NCI-H82 treated with DMSO at 0.1 percent for 48 hours (cell line): ENCODE measurements at regions not wholly inside any gene's neighbourhood (a gene's known extent, or its start where the extent isn't known, plus 50 kb on each side); places are given as distances from the start of the nearest gene placed in this dataset.

Experiments used
- DNase-seq: peaks from one replicate; lab custom pipeline; 2025; ENCODE audit not compliant: unreplicated experiment; lab: John Stamatoyannopoulos, UW

DNA sequence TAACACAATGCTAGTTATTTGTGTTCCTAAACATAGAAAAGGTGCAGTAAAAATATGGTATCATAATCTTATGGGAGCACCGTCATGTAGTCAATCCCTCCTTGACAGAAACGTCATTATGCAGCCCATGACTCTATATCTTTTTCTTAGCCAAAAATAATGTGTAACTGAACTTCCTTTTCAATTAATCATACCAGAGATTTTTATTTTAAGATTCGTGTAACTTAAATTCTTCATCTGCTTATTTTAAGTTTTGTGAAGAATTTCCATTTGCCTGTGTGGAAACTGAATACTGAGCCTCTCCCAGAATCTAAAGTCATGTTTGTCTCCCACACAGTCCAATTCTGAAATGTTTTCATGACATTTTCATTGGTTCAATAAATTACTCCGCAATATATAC, 699.1 kb downstream of the KCNA4 start:
- no peak for DNase-seq

DNA sequence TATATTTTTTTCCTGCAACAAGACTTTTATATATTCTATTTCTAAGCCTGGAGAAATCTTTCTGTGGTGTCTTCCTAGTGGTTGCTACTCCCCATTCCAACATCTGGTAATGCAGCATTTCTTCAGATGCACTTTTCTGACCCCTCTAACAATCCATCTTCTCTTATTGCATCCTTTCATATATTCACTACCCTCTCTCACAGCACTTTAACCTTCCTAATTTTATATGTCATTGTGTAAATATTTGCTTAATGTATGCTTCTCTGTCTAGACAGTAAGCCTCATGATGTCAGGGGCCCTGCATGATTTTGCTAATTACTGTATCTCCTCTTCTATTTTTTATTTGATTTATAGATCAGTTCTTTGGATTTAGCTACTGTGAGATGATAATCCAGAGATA, 701.6 kb downstream of the KCNA4 start:
- no peak for DNase-seq

DNA sequence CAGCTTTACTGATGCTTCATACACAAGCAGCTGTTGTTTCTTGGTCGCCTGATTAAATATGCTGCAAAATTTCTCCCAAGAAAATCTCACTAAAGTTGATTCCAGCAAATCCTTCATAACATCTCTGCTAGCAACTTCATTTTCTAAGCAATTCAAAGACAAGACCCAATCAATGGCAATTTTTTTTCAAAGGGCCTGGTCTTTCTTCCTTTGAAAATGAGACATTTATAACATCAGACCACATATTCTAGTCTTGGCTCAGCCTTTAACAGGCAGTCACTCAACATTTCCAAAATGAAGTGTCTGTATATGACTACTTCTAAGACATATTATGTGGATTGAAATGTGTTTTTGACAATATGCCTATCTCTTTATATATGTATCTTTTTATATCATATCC, 702.6 kb downstream of the KCNA4 start:
- DNase-seq = no peak

DNA sequence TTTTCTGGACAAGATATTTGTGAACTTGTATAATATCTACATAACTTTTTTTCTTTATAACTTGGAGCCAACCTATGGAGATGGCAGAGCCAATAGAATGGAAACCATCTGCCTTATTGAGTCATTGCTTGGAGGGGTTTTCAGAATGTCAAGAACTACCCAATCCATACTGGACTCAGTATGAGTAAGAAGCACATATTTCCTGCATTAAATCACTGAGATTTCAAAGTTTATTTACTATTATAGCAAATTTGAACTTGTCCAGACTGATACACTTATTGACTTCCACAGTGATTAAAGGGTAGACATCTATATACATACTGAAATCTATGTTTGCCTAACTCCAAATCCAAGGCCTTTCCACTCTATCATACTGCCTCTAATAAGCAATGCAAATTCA, 704.0 kb downstream of the KCNA4 start:
- no peak for DNase-seq

DNA sequence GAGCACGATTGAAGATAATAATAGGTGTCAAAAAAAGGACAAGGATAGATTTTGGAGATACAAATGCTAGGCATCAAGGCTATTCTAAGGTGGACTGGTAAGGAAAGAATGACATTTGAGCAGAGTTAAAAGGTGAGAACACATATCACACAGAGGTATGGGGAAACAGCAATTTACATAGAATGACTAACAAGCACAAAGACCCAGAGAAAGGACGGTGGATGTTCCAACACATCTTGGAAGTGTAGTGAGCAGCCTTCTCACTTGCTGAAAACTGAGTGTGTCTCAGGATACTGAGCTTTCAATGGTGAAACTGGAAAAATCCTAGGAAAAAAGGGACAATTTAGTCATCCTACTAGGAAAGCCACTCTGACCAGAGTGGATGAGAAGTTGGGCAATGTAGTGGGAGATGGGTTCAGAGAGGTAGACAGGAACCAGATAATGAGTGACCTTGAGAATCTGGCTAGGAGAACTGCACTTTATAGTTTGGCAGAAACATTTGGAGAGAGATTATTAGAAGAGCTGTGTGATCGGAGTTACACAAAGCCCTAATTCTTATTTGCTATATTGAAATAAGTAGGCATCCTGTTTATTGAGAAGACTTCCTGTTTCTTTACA, 706.0 kb downstream of the KCNA4 start:
- no peak for DNase-seq

DNA sequence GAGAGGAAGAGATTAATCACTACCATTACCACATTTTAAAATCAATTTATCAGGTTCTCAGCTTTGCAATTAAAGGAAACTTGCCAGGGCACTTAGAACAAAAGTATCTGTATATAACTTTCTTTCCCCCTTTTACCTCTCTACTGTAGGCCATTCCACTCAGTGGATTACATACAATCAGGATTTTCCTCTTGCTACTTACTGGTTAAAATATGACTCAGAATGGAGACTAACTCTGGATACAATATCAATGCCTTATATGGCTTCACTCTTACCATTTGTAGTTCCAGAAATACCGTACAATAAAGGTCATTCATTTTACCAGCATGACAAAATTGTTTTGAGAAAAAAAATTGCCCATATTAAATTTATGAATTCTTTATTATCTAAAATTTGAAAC, 706.8 kb downstream of the KCNA4 start:
- no peak for DNase-seq

DNA sequence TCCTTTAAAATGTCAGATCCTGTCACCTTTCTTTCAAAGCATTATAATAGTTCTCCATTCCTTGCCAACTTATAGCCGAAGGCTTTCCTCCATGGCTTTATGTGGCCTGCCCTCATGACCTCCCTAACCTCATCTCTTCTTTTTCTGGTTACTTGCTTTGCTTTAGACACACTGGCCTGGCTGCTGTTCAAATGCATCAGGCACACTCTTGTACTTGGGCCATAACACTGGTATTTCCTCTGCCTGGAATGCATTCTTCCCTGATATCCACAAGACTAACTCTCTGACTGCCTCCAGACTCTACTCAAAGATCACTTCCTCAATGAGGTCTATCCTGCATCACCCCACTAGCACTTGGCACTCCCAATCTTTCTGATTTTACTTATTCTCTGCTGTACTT, 710.3 kb downstream of the KCNA4 start:
- no peak for DNase-seq

DNA sequence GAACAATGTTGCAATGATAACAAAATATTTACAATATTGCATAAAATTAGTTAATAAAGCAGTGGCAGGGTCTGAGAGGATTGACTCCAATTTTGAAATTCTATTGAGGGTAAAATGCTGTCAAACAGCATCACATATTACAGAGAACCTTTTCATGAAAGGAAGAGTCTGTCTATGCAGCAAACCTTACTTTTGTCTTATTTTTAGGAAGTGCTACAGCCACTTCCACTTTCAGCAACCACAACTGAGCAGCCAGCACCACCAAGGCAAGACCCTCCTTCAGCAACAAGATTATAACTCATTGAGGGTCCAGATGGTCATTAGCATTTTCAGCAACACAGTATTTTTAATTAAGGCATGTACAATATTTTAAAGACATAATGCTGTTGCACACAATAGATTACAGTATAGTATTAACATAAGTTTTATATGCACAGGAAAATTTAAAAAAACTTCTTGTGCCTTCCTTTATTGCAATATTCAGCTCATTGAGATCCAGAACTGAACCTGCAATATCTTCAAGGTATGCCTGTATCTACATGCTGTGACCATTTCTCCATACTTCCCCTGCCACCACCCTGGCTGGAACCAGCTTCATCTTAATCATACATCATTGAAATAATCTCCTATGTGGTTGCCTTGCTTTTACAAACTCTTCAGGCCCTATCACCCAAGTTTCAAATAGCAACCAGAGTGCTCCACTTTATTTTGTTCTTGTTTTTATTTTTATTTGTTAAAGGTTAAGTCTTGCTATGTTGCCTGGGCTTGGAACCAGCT, 711.2 kb downstream of the KCNA4 start:
- DNase-seq = no peak

DNA sequence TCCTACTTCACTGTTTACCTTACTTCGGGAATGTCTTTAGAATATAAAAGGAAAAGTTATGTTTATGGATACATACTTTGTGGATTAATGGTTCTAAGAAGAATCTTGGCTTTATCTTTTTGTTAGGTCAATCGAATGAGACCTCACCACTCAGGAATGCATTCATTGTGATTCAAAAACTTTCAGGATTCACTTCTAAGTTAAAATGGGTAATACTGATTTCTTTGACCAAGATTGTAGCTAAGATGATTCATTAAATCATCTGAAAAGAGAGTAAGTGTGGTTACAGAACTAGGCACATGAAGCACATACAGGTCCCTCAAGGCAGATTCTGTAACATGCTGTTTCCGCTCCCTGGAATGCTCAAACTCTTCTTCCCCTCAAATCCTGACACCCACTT, 716.4 kb downstream of the KCNA4 start:
- DNase-seq = no peak

DNA sequence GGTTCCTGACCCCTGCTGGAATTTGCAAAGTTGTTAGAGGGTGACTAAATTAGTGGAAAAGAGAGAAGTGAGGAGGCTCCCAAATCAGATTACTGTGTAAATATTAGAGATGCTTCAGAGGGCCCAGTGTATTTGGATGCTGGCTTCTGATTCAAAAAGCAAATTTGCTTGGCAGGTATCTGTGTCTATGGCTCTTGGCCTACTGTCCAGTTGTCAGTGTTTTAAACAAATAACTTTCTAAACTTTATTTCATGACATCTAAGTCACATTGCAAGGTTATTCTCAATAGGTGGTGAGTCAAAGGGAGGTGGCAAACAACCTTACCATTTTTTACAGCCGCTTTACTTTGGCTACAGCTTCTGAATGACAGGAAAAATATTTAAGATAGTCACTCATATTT, 720.1 kb downstream of the KCNA4 start:
- DNase-seq = no peak

DNA sequence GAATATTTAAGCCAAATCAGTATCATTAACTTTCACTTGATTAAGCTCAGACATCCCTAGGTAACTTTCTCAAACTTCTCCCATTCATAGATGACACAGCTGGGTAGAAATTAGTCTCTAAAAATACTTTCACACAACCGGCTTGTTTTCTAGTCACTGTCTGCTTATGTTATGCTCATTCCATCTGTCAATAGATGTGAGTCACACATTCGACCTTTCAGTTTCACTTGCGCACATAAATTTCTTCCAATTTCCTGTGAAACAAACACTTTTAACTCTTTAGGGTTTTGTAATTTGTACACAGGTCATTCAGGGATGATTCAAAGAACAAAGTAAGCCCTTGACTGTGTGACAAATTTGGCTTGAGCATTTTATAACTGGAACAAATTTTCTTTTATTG, 723.0 kb downstream of the KCNA4 start:
- DNase-seq = no peak

DNA sequence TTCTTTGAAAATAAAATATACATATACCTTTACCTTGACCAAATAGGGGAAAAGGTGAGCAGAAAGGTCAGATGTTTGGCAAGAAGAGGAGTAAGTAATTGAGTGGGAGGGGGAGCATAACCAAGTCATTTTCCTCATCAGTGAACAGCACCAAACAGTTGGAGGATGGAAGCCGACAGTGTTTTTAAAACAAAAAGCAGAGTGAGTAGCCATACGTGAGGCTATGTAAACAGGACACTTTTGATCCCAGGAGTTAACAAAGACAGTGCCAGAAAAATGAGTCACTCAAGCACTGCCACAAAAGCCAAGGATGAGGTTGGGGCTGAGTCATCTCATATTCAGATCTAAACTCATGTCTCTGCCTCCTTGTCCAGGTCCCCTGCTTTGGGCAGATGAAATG, 734.7 kb downstream of the KCNA4 start:
- DNase-seq = no peak

DNA sequence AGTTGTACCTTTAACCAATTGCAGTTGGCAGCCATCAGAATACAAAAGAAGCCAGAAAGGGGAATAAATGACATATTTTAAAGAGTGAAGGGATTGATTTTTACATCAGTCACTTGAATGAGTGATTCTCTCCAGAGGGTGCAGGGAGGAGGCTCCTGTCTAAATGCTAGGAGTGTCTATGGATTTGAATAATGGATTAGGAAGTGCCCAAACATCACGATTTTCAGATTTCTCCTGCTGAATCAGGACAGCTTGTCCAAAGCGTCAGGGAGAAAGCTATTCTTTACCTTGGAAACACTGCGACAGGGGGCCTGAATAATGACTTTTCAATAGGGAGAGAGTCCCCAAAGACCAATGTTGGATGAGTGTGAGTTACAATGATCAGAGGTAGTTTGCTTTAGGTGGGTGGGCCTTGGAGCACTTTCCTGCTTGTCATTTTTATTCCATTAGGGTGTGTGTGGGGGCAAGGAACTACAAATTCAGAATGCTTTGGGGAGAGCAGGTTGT, 735.5 kb downstream of the KCNA4 start:
- DNase-seq = no peak

DNA sequence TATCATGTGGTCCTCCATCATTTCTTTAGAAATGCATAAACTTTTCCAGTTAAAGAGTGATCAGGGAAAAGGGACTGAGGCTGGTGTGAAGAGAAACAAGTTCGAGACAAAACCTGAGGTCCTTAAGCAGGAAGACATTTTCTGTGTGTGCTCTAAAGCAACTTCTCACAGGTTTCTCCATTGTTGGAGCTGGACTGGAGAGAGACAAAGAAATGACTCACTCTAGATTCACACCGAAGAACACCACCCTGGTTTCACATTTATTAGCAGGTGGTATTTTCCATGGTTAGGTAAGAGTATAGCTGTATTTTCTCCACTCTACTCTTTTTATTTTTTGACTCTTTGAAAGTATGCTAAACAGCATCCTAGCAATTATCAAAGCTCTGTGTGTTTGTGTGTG, 736.4 kb downstream of the KCNA4 start:
- no peak for DNase-seq

DNA sequence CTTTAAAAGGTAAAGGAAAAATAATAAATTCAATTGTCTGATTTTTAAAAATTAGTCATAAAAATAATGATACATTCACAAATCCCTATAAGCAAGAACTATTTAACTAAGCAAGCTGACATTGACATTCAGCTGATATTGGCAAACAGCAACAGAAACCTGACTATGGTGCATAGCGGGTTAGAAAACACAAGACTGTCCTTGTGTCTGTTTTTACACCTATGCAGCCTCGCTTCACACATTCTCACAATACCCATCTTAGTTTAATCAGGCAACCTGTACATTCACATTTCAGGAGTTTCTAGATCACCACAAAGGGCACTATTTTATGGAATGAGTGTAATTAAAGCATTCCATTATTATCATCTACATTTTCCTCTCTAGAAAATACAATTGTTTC, 737.1 kb downstream of the KCNA4 start:
- no peak for DNase-seq

DNA sequence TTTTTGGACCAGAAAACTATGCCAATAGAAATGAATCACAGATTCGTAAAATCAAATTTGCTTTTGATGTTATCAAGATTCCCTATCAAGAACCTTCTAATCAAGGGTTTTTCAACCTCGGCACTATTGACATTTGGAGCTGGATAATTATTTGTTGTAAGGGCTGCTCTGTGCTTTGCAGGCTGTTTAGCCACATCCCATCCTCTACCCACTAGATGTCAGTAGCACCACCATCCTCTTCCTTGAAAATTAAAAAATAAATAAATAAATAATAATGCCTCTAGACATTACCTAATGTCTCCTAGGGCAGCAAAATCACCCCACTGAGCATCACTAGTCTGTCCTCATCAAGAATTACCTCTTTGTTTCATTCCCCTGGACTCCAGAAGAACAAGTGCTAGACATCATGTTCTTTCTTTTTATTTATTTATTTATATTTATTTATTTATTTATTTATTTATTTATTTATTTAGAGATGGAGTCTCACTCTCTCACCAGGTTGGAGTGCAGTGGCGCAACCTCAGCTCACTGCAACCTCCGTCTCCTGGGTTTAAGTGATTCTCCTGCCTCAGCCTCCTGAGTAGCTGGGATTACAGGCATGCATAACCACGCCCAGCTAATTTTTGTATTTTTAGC, 744.7 kb downstream of the KCNA4 start:
- DNase-seq = no peak

DNA sequence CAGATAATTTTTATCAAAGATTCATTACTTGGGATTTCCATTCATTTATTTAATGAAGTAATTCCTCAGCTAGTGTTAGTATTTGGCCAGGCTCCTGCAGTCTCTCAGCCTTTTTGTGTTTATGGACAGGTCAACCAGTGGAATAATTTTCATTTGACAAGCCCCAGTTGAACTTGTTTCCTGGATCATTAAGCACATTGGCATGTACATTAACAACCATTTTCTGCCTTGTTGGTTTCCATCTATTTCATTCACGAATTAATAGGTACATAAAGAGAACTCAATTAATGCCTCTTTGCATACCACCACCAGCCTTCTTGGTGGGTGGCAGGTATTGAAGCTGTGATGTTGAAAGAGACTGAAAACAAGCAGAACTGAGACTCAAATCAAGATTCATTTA, 745.2 kb downstream of the KCNA4 start:
- DNase-seq = no peak

DNA sequence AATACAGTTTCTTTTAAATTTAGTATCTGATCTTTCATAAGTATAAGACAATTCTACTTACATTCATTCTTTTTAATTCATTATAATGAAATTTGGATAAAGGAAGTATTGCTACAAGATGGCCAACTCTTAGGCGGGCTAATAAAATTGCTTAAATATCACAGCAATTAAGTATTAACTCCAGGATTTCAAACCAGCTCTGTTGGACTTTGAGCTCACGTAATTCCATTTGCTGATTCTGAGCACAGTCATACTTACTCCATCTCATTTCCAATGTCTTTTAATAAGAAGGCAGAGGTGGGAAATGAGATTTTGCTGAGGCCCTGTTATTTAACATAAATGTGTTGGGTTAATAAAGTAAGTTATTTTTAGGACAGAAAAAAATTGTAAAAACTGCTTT, 748.1 kb downstream of the KCNA4 start:
- peak; percentile 95 for DNase-seq

DNA sequence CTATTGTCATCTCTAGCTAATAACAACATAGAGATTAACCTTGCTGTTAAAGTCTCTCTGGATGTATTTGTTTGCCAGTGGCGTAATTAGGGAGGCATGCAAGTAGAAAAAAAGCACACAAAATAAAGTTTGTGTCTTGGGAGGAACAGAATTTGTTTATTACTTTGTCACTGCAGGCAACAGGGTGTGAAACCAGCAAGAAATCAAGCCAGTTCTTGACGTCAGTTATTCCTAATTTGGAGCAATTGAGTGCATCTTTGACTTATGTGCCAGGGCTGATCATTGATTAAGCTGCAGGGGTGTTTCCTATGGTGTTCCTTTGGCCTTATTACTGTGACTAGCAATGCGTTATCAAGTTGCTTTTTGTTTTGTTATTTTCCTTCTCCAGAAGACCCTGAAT, 751.0 kb downstream of the KCNA4 start:
- no peak for DNase-seq

DNA sequence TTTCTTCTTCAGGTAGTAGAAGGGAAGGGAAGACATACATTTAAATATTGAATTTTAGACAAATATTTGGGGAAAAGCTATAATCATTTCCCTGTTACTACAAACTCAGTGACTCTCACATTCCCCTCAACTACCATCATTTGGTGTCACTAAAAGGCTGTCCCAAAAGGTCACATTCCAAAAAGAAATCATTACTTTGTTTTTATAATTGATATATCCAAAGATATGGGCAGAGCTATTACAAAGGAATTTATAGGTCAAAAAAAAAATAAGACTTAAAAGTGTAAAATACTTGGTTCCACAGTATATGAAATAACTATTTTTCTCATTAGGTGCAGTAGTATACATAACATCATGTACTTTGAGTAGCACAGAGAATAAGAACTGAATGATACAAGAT, 751.4 kb downstream of the KCNA4 start:
- no peak for DNase-seq

DNA sequence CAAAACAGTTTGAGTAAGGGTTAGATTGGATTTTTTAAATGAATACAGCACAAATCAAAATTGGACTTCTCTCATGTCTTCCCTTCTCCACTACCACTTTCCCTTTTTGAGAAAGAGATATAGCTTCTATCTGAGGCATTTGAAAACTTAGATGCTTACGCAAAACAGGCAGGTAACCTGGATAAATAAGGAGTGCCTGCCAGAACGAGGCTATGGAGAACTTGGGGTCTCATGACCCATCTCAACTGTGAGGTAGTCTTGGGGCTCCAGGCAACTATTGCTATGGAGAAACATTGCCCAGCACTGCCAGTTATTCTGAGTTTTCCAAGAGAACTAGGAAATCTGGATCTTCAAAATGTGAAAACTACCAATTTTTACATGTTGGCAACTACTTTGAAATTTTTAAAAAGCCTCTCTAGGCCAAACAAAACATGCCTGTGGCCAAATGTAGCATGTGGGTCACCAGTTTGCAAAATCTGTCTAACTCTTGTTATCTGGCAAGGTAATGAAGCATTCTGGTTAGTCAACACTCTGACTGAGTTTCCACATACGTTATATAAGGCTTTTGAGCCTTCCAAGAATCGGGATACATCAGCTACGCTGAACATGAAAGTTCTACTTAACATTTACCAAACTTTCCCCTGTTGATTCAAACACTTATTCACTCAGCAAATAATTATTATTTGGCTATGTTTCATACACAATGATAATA, 752.7 kb downstream of the KCNA4 start:
- no peak for DNase-seq

DNA sequence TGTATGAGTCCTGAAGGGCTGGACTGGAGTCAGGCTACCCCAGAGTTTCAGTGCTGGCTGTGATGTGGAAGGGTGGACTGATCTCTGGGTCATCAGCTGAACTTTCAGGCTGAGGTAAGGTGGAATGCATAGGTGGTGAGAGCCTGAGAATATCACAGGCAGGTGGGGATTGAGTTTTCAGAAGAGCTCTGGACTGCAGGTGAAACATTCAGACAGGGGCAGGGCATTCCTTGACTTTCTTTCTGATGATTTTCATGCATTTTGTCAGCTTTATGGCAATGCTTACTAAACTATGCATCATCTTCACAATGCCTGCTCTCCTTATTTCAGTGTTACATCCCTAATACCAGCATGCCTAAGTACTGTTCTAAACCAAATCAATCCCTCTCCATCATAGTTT, 755.0 kb downstream of the KCNA4 start:
- no peak for DNase-seq
